H1 (cell line): ENCODE measurements at regions not wholly inside any gene's neighbourhood (a gene's known extent, or its start where the extent isn't known, plus 50 kb on each side); places are given as distances from the start of the nearest gene placed in this dataset.

ENCODE experiments used
- FOSL1 ChIP-seq: IDR thresholded peaks from 2 replicates; pipeline ENCODE4 v1.6.1; 2011; ENCODE audit warnings: mild to moderate bottlenecking, low read depth, low read length, moderate library complexity; ENCODE audit not compliant: insufficient read depth
- HDAC2 ChIP-seq, 2 experiments: fragments of 300-600 bp in 1 of 2; sonication (generic) in 1 of 2; IDR thresholded peaks; 2 replicates each; pipeline ENCODE4 v1.6.1; 2011 to 2012; ENCODE audit warnings: low read depth in 2 of 2, low read length in 2 of 2, mild to moderate bottlenecking in 2 of 2, moderate library complexity in 2 of 2, borderline replicate concordance in 1 of 2, inconsistent platforms in 1 of 2
- SAP30 ChIP-seq: fragments of 300-600 bp; sonication (generic); IDR thresholded peaks from 2 replicates; pipeline ENCODE4 v1.7.1; 2012; ENCODE audit warnings: low read length, moderate library complexity, mild to moderate bottlenecking, inconsistent platforms; ENCODE audit not compliant: insufficient read depth, insufficient replicate concordance
- SP1 ChIP-seq: IDR thresholded peaks from 2 replicates; pipeline ENCODE4 v1.6.1; 2011; ENCODE audit warnings: low read depth, low read length
- TAF7 ChIP-seq: optimal IDR thresholded peaks from 2 replicates; pipeline ENCODE3; 2011; ENCODE audit warnings: low read depth, mild to moderate bottlenecking, inconsistent platforms, low read length, moderate library complexity, borderline replicate concordance
- TCF12 ChIP-seq: IDR thresholded peaks from 2 replicates; pipeline ENCODE4 v1.6.1; 2011; ENCODE audit warnings: low read depth, mild to moderate bottlenecking, low read length
- TEAD4 ChIP-seq: IDR thresholded peaks from 2 replicates; pipeline ENCODE4 v1.6.1; 2012; ENCODE audit warnings: low read depth, low read length, inconsistent platforms, mixed read lengths

GRCh38 chr6:44696686-44697085 is 309.2 kb downstream of the CDC5L start (continued):
- TF ChIP-seq TAF7 (no peak), TCF12 (no peak), FOSL1 (no peak), HDAC2 (IDR thresholded peaks at IDR 0.05; ENCODE audit: borderline replicate concordance in 1 of 2, low read depth in 2 of 2, low read length in 2 of 2) (no peak), TEAD4 (no peak), SP1 (no peak), SAP30 (no peak)
- TF ChIP-seq, all 59 proteins: peak for 0
